Cerebellar cortex (tissue), 1 donor: ENCODE measurements at regions not wholly inside any gene's neighbourhood (a gene's known extent, or its start where the extent isn't known, plus 50 kb on each side); places are given as distances from the start of the nearest gene placed in this dataset.

Source experiments
- DNase-seq: peaks from one replicate; pipeline ENCODE4 v3.0.0-alpha.2; 2015; ENCODE audit warnings: low spot score

- no peak for DNase-seq
Measured at GRCh38 chr3:22940285-22940684, 262.8 kb upstream of the UBE2E2 start.

DNA sequence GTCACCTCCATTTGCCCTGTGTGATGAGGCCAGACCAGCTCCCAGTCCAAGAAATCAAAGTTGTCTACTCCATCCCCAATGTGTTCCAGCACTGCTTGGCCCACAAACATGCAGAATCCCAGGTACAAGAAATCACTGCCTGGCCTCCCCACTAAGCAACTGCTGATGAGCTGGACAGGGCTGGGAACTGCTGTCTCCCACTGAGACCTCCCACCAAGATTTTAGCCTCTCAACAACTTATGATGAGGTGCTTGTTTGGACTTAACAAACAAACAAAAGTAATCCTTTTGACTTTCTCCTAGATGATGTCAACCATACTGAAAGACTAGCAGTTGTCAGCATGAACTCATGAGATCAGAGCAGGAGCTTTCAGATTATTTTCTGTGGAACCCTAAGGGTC lies 260.1 kb upstream of the UBE2E2 start:
- no peak for DNase-seq

GRCh38 chr3:22947851-22948250 lies 255.3 kb upstream of the UBE2E2 start:
- no peak for DNase-seq

GRCh38 chr3:22951910-22952309 lies 251.2 kb upstream of the UBE2E2 start:
- peak; percentile 4 for DNase-seq

DNA sequence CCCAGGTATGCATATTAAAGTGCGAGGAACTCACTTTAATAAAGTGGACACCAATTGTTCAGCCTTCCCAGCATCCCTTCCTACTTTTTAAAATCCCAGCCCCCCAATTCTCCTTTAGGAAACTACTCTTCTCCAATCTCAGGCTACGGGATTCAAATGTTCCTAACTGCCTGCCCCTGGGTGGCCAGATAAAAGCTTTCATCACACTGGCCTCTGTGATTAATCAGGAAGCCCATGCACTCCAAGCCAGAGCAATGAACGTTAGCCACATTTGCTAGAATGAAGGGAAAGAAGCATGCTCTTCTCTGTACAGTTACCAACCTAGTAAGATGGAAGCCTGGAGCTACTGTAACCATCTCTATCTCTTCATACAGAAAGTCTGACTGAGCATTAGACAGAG lies 250.3 kb upstream of the UBE2E2 start:
- no peak for DNase-seq

- DNase-seq, result peak; percentile 11
Measured at GRCh38 chr3:22959593-22959992, 243.5 kb upstream of the UBE2E2 start.

DNA sequence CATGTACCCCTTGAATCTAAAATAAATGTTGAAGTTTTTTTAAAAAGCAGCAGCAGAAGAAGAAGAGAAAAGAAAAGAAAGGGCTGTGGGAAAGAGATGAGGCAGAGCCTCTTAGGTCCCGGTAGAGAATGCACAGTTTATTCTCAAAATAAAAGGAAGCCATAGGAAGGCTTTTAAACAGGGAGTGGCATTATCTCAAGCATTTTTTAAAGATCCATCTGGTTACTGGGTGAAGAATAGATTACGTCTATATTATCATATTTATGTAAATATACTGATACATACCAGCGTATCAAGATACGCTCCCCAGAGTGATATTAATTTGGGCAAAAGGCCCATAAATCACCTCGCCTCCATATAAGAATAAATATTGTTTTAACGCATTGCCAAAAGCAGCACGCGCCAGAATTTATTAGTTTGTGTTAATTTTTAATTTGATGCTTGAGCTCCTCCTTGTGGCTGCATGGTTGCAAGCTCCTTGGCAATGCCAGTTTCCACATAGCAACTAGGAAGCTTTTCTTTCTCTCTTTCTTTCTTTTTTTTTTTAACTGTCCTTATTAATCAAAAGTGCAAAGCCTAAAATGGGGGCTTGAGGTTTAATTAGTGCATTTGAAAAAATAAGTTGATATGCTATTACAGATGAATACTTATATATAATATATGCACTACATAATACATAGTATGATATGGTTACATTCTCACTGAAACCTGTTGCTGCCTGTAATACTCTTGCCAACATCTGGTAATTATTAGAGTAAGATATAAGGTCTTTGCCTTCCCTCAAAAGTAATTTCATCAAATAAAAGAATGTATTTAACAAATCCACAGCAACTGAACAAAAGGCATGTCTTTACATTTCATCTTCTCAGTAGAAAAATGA lies 242.8 kb upstream of the UBE2E2 start:
- peak; percentile 72 for DNase-seq

- no peak for DNase-seq
Measured at GRCh38 chr3:22962244-22962643, 240.9 kb upstream of the UBE2E2 start.

DNA sequence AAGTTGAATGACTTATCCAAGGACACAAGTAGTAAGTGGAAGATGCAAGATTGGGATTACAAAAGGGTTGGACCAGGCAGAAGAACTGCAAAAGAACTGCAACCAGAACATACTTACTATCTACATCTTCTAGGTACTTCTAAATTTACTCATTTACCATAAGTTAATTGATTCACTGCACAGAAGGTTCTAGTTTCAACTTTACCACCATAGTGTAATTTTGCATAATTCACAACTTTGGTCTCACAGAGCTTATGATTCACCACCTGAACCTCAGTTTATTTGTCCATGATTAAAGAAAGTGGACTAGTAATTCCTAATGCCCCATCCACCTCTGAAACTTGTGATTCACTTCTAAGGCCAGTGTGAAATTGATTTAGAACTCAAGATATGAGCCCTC lies 236.8 kb upstream of the UBE2E2 start:
- DNase-seq, result no peak

- DNase-seq, result no peak
Measured at GRCh38 chr3:22969276-22969675, 233.9 kb upstream of the UBE2E2 start.

- DNase-seq, result no peak
Measured at GRCh38 chr3:22971497-22971896, 231.6 kb upstream of the UBE2E2 start.

DNA sequence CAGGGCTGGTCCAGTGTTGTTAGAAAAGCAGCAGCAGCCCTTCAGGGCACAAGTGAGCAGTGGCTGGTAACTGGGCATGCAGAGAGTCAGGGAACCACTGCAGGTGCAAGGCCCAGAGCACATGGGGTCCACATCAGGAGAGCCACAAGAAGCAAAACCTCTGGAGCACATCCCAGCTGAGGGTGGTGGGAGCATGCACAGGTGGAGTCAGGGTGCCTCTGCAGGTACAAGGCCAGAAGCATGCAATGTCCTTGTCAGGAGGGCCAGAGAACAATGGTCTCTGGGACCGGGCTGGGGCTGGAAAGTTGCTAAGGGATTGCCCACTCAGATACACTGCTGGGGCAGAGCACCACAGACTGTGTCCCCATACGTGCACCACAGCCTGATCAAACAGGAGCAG lies 226.1 kb upstream of the UBE2E2 start:
- no peak for DNase-seq

DNA sequence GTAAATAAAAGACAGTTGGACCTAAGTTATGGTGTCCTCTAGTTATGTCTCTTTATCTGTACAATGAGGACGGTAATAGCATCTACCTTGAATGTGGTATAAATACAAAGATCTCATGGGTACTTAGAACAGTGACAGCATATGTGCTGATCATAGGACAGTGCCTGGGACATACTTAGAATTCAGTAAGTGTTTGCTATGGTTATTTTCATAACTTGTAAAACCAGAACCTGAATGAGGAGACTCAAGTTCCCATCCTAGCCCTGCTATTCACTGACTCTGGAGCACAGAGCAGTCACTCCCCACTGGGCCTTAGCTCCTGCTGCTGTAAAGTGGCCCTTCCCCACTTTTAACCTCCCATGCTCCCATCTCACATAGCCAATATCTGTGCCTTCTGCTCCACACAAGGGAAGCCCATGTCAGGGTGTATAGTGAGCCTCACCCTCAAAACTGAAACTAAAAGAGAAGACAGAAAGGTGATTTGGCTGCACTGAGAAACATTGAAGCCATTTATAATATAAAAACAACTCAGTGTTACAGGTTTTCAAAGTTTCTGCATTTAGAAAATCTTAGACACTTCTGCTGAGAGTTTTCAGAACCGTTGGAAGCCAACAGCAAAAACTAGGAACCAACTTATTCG lies 225.4 kb upstream of the UBE2E2 start:
- no peak for DNase-seq

- no peak for DNase-seq
Measured at GRCh38 chr3:22979581-22979980, 223.5 kb upstream of the UBE2E2 start.

DNA sequence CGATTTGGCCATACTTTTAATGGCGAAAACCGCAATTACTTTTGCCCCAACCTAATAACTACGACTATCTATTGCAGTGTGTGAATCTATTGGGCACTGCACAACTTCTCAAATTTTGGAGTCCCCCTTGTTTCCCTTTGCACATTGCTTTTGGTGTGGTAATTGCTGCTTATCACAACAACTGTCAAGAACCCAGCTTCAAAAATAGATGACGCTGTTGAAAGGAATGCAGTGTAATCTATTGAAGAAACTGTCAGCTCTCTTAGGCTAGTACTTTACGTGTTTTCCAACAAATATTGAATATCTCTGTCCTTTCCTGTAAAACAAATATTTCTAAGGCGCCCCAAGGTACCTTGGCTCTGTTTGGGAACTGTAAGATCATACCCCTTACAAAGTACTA lies 222.8 kb upstream of the UBE2E2 start:
- no peak for DNase-seq

DNA sequence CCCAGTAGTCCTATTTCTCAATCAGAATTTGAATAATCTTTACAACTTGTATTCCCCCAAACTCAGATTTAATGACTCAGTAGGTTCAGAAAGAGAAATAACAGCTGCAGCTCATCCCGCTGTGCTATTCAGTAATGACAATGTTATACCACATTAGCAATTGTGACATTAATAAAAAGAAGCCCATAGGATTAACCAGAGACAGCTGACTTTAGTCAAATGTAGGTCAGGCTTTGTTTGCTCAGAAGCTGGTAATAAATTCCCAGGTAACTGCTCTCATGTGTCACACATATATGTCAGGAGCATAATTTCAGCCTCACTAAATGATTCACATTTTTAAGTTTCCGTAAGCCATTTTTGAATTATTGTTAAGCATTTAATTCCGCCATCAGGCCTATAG lies 222.0 kb upstream of the UBE2E2 start:
- peak; percentile 22 for DNase-seq

DNA sequence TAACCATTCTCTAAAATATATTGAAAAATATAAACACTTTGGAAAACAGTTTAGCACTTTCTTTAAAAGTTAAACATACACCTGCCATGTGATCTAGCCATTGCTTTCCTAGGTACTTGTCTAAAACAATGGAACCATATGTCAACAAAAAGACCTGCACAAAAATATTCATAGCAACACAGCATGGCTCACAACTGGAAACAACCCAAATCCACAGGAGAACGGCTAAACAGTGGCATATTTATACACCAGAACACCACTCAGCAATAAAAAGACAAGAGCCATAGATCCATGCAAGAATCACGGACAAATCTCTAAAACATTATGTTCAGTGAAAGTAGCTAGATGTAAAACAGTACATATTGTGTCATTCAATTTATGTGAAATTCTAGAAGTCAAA lies 221.3 kb upstream of the UBE2E2 start:
- peak; percentile 65 for DNase-seq

DNA sequence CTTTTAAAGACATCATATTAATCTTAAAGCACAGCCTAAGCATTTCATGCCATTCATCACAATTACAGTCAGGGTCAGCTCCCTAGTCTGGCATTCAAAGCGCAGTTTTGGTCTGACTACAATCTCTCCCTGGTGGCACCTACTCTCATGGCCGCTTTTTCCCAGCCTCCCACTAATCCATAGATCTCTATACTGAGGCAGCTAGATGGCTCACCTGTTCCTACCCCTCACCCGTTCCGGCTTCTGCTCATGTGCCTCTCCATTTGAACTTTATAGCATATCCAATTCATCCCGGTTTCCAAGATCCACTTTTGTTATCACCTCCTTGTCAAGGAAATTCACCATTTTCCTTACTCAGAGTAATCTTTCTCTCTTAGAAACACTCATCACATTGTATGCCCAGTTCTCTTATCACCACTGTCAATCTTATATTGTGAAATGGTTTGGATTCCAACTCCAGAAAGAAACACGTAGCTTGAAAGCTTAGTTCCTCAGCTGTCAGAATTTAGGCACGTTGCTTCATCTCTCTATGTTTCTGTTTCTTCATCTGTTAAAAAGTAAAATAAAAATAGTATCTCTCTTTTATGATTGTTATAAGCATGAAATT lies 220.0 kb upstream of the UBE2E2 start:
- DNase-seq, result no peak

DNA sequence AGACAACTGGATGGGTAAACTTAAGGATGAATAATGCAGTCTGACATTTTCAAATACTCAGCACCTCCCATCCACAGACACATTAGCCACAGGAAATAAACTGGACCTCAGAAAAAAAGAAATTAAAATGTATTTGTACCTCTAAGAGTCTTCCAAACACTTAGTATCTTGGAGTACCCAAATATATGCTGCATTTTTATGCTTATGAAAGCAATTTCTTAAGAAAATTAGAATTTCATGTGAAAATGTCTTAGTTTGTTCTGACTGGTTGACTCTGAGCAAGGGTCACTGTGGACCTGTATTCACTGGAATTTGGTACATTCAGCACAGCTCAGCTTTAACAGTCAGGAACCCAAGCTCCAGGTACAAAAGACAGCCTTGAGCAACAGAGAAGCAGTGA lies 216.2 kb upstream of the UBE2E2 start:
- no peak for DNase-seq

- no peak for DNase-seq
Measured at GRCh38 chr3:22988566-22988965, 214.6 kb upstream of the UBE2E2 start.

GRCh38 chr3:22989716-22990115 lies 213.4 kb upstream of the UBE2E2 start:
- no peak for DNase-seq

- no peak for DNase-seq
Measured at GRCh38 chr3:22990291-22991200, 212.6 kb upstream of the UBE2E2 start.
